ENCODE measurements at regions not wholly inside any gene's neighbourhood (a gene's known extent, or its start where the extent isn't known, plus 50 kb on each side); places are given as distances from the start of the nearest gene placed in this dataset.

DNA sequence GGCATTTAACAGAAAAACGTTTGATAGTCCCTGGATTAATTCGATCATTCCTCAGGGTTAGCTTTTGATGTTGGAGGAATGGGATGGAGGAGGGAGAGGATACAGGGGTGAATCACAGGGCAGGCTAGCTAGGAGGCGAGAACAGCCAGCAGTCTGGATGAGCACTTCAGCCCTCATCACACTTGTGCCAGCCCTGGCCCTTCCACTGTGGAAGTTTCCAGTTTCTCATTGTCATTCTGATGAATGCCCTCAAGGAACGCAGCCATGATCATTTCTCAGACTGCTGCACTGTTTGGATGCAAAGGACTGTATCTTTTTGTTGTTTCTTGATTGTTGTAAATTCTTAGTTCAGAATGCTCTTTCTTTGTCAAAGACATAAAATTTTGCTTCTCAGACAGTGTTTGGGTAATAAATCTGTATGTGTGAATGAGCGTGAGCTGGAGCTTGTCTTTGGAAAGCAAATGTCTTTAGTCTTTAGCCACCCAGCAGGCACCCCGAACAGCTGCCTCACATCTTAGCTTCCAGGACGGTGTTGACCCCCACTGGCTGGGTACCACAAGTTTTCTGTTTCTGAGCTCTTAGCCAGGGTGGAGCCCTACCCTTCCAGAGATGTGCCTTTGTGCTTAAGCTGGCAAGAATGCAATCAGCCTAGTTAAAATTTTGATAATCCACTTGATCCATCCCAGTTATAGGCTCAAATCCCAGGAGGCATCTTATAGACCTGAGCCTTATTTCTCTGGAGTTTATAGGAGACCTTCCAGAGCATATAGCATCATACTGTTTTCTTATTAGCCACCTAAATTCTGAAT, 121.1 kb downstream of the PDCD6IP start:
- TF ChIP-seq, protein P1, sequence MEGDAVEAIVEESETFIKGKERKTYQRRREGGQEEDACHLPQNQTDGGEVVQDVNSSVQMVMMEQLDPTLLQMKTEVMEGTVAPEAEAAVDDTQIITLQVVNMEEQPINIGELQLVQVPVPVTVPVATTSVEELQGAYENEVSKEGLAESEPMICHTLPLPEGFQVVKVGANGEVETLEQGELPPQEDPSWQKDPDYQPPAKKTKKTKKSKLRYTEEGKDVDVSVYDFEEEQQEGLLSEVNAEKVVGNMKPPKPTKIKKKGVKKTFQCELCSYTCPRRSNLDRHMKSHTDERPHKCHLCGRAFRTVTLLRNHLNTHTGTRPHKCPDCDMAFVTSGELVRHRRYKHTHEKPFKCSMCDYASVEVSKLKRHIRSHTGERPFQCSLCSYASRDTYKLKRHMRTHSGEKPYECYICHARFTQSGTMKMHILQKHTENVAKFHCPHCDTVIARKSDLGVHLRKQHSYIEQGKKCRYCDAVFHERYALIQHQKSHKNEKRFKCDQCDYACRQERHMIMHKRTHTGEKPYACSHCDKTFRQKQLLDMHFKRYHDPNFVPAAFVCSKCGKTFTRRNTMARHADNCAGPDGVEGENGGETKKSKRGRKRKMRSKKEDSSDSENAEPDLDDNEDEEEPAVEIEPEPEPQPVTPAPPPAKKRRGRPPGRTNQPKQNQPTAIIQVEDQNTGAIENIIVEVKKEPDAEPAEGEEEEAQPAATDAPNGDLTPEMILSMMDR (IDR thresholded peaks at IDR 0.05; ENCODE audit: low read depth, low read length): no peak
- no peak for TF ChIP-seq POLR2A (IDR thresholded peaks at IDR 0.05; ENCODE audit: extremely low read depth, insufficient read length)
- TF ChIP-seq, protein P2, sequence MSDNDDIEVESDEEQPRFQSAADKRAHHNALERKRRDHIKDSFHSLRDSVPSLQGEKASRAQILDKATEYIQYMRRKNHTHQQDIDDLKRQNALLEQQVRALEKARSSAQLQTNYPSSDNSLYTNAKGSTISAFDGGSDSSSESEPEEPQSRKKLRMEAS (IDR thresholded peaks at IDR 0.05; ENCODE audit: low read depth, low read length): no peak
- TF ChIP-seq MYC (IDR thresholded peaks at IDR 0.05; ENCODE audit: low read depth, low read length): no peak
